GM12865 (cell line): ENCODE measurements at regions not wholly inside any gene's neighbourhood (a gene's known extent, or its start where the extent isn't known, plus 50 kb on each side); places are given as distances from the start of the nearest gene placed in this dataset.

Source experiments
- DNase-seq: peaks from one replicate; pipeline ENCODE4 v3.0.0; 2010; ENCODE audit warnings: low read depth
- H3K4me3 ChIP-seq: 2 replicates; pipeline ENCODE4 v1.5.1; 2011; ENCODE audit warnings: mild to moderate bottlenecking, low read depth, low read length, control low read depth
- CTCF ChIP-seq: IDR thresholded peaks from 2 replicates; pipeline ENCODE4 v1.5.1; 2011; ENCODE audit warnings: low read length, control low read depth, low read depth, inconsistent platforms; ENCODE audit not compliant: insufficient read depth; ENCODE audit errors: missing control alignments

- no peak for DNase-seq
- no peak for TF ChIP-seq CTCF
- no peak overlapping the region for H3K4me3 ChIP-seq
These were observed 396.1 kb downstream of the VGLL3 start for GRCh38 chr3:86594838-86595237.

GRCh38 chr3:86578071-86578470, 412.9 kb downstream of the VGLL3 start:
- no peak overlapping the region for H3K4me3 ChIP-seq
- TF ChIP-seq CTCF: no peak
- DNase-seq: no peak

- DNase-seq: peak; percentile 41
- TF ChIP-seq CTCF: peak; percentile 47
- no peak overlapping the region for H3K4me3 ChIP-seq
These were observed 427.5 kb downstream of the VGLL3 start for GRCh38 chr3:86563400-86563970.

GRCh38 chr3:86562090-86562489, 428.9 kb downstream of the VGLL3 start:
- no peak for TF ChIP-seq CTCF
- no peak overlapping the region for H3K4me3 ChIP-seq
- DNase-seq: no peak

- no peak overlapping the region for H3K4me3 ChIP-seq
- TF ChIP-seq CTCF: no peak
- no peak for DNase-seq
These were observed 429.7 kb downstream of the VGLL3 start for GRCh38 chr3:86561215-86561614.

- no peak for DNase-seq
- H3K4me3 ChIP-seq: no peak overlapping the region
- peak; percentile 0 for TF ChIP-seq CTCF
These were observed 436.6 kb downstream of the VGLL3 start for GRCh38 chr3:86554383-86554782.

- no peak overlapping the region for H3K4me3 ChIP-seq
- DNase-seq: no peak
- TF ChIP-seq CTCF: no peak
These were observed 443.3 kb downstream of the VGLL3 start for GRCh38 chr3:86547692-86548091.
